HK-2 (cell line): ENCODE measurements at regions not wholly inside any gene's neighbourhood (a gene's known extent, or its start where the extent isn't known, plus 50 kb on each side); places are given as distances from the start of the nearest gene placed in this dataset.

Experiments used
- DNase-seq: peaks from one replicate; pipeline ENCODE4 v3.0.0-alpha.2; 2018; ENCODE audit not compliant: unreplicated experiment

- DNase-seq = peak; percentile 40
Measured at GRCh38 chr20:10863337-10864060, 189.7 kb upstream of the JAG1 start.

- peak; percentile 42 for DNase-seq
Measured at GRCh38 chr20:10864076-10864672, 190.4 kb upstream of the JAG1 start.

GRCh38 chr20:10868299-10868698 lies 194.5 kb upstream of the JAG1 start:
- no peak for DNase-seq

GRCh38 chr20:10873026-10873425 lies 199.2 kb upstream of the JAG1 start:
- DNase-seq = no peak

GRCh38 chr20:10875653-10876052 lies 201.9 kb upstream of the JAG1 start:
- no peak for DNase-seq

GRCh38 chr20:10876558-10876957 lies 202.8 kb upstream of the JAG1 start:
- DNase-seq = no peak

GRCh38 chr20:10877342-10877741 lies 203.5 kb upstream of the JAG1 start:
- no peak for DNase-seq

GRCh38 chr20:10883166-10883565 lies 209.4 kb upstream of the JAG1 start:
- no peak for DNase-seq

- peak; percentile 66 for DNase-seq
Measured at GRCh38 chr20:10893321-10893720, 219.5 kb upstream of the JAG1 start.

- no peak for DNase-seq
Measured at GRCh38 chr20:10897336-10897735, 223.5 kb upstream of the JAG1 start.

- DNase-seq = no peak
Measured at GRCh38 chr20:10898552-10898951, 224.8 kb upstream of the JAG1 start.

GRCh38 chr20:10902174-10902573 lies 228.4 kb upstream of the JAG1 start:
- no peak for DNase-seq

- DNase-seq = no peak
Measured at GRCh38 chr20:10902576-10903282, 228.9 kb upstream of the JAG1 start.

- DNase-seq = no peak
Measured at GRCh38 chr20:10906834-10907233, 233.0 kb upstream of the JAG1 start.

- no peak for DNase-seq
Measured at GRCh38 chr20:10909803-10910202, 236.0 kb upstream of the JAG1 start.

- no peak for DNase-seq
Measured at GRCh38 chr20:10910535-10911178, 236.9 kb upstream of the JAG1 start.

GRCh38 chr20:10911298-10911697 lies 237.5 kb upstream of the JAG1 start:
- DNase-seq = no peak

- DNase-seq = no peak
Measured at GRCh38 chr20:10915815-10916214, 242.0 kb upstream of the JAG1 start.

GRCh38 chr20:10916312-10916711 lies 242.5 kb upstream of the JAG1 start:
- DNase-seq = no peak

GRCh38 chr20:10917826-10918225 lies 244.0 kb upstream of the JAG1 start:
- DNase-seq = no peak

- no peak for DNase-seq
Measured at GRCh38 chr20:10919396-10920140, 245.8 kb upstream of the JAG1 start.

GRCh38 chr20:10920396-10920795 lies 246.6 kb upstream of the JAG1 start:
- no peak for DNase-seq
